ENCODE measurements at regions not wholly inside any gene's neighbourhood (a gene's known extent, or its start where the extent isn't known, plus 50 kb on each side); places are given as distances from the start of the nearest gene placed in this dataset.

GRCh38 chr11:42778193-42778592 lies 533.6 kb upstream of the API5 start:
- TF ChIP-seq NFIC (IDR thresholded peaks at IDR 0.05): no peak
- no peak for TF ChIP-seq EP300 (IDR thresholded peaks at IDR 0.05; ENCODE audit: borderline replicate concordance)
- no peak for TF ChIP-seq EGR1 (IDR thresholded peaks at IDR 0.05)
- TF ChIP-seq TEAD4 (IDR thresholded peaks at IDR 0.05): no peak
- TF ChIP-seq ZBTB7A (IDR thresholded peaks at IDR 0.05; ENCODE audit: low read depth): no peak
- no peak for TF ChIP-seq REST (IDR thresholded peaks at IDR 0.05; ENCODE audit: low read depth)
